WTC11 (cell line): ENCODE measurements at regions not wholly inside any gene's neighbourhood (a gene's known extent, or its start where the extent isn't known, plus 50 kb on each side); places are given as distances from the start of the nearest gene placed in this dataset.

Experiments
- CTCF ChIP-seq: fragments of 200-600 bp; IDR thresholded peaks from 2 replicates; pipeline ENCODE4 v1.8.0; 2022; ENCODE audit warnings: antibody characterized with exemption
- NR2C2 ChIP-seq: sonication (generic); formaldehyde crosslinking; IDR thresholded peaks from 2 replicates; pipeline ENCODE4 v1.8.0; 2022; ENCODE audit warnings: mild to moderate bottlenecking, missing genetic modification reagents
- SMAD3 ChIP-seq: sonication (generic); formaldehyde crosslinking; IDR thresholded peaks from 2 replicates; pipeline ENCODE4 v1.8.0; 2022; ENCODE audit warnings: missing genetic modification reagents, mild to moderate bottlenecking, borderline replicate concordance
- ZNF232 ChIP-seq: sonication (generic); formaldehyde crosslinking; IDR thresholded peaks from 2 replicates; pipeline ENCODE4 v1.8.0; 2022; ENCODE audit warnings: mild to moderate bottlenecking, missing genetic modification reagents
- TF ChIP-seq, protein P1 (sequence below): sonication (generic); formaldehyde crosslinking; IDR thresholded peaks from 2 replicates; pipeline ENCODE4 v1.8.1; 2023; ENCODE audit warnings: mild to moderate bottlenecking, moderate library complexity, missing genetic modification reagents

- TF ChIP-seq SMAD3 (CRISPR knock-in tag), result no peak
- no peak for TF ChIP-seq CTCF
- TF ChIP-seq NR2C2 (CRISPR knock-in tag), result no peak
- TF ChIP-seq, protein P1, sequence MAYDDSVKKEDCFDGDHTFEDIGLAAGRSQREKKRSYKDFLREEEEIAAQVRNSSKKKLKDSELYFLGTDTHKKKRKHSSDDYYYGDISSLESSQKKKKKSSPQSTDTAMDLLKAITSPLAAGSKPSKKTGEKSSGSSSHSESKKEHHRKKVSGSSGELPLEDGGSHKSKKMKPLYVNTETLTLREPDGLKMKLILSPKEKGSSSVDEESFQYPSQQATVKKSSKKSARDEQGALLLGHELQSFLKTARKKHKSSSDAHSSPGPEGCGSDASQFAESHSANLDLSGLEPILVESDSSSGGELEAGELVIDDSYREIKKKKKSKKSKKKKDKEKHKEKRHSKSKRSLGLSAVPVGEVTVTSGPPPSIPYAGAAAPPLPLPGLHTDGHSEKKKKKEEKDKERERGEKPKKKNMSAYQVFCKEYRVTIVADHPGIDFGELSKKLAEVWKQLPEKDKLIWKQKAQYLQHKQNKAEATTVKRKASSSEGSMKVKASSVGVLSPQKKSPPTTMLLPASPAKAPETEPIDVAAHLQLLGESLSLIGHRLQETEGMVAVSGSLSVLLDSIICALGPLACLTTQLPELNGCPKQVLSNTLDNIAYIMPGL (CRISPR knock-in tag), result no peak
- TF ChIP-seq ZNF232, result no peak
Measured at GRCh38 chr11:116454951-116455350, 317.8 kb downstream of the BUD13 start.
